Prostate gland (tissue), 2 donors: ENCODE measurements at regions not wholly inside any gene's neighbourhood (a gene's known extent, or its start where the extent isn't known, plus 50 kb on each side); places are given as distances from the start of the nearest gene placed in this dataset.

Source experiments
- DNase-seq: peaks from one replicate; pipeline ENCODE4 v3.0.0-alpha.2; 2019; ENCODE audit warnings: low spot score
- H3K27ac ChIP-seq, 2 donors: fragments of 200-600 bp; sonication (generic); 2 replicates each; pipeline ENCODE4 v1.5.1; 2017 to 2019
- H3K27me3 ChIP-seq: fragments of 200-600 bp; sonication (generic); replicated peaks from 2 replicates; pipeline ENCODE4 v1.5.1; 2019; ENCODE audit not compliant: insufficient read depth
- H3K36me3 ChIP-seq, 2 donors: fragments of 200-600 bp; sonication (generic); 1 replicate in 1 of 2; 2 replicates in 1 of 2; pipeline versions ENCODE4 v1.5.1 to v1.8.1; 2017 to 2019
- H3K4me1 ChIP-seq: fragments of 200-600 bp; sonication (generic); replicated peaks from 2 replicates; pipeline ENCODE4 v1.5.1; 2019
- H3K4me3 ChIP-seq, 2 donors: fragments of 200-600 bp; sonication (generic); 2 replicates each; pipeline ENCODE4 v1.5.1; 2017 to 2019
- H3K9me3 ChIP-seq: fragments of 200-600 bp; sonication (generic); 2 replicates; pipeline ENCODE4 v1.5.1; 2017
- POLR2A ChIP-seq: fragments of 450-650 bp; IDR thresholded peaks from one replicate; pipeline ENCODE4 v1.6.1; 2016; ENCODE audit warnings: antibody characterized with exemption, mild to moderate bottlenecking
- POLR2AphosphoS5 ChIP-seq: sonication (generic); formaldehyde crosslinking; IDR thresholded peaks from one replicate; pipeline ENCODE4 v1.6.1; 2017; ENCODE audit warnings: antibody characterized with exemption
- WGBS: methylation state at CpG from one replicate; pipeline ENCODE4 v1.1.5; 2018; 5-methylcytosine and 5-hydroxymethylcytosine counted together
- intact Hi-C: fragments of 100-400 bp; cut with DNase I; formaldehyde crosslinking; loops from one replicate; pipeline ENCODE4 v1.14.2; 2022
- TF ChIP-seq, protein P1 (sequence below), 4 experiments: fragments of 200-600 bp in 2 of 4; fragments of 450-650 bp in 2 of 4; sonication (generic) in 2 of 4; IDR thresholded peaks; 1 replicate in 3 of 4; 2 replicates in 1 of 4; pipeline ENCODE4 v1.5.1; 2016 to 2019; ENCODE audit warnings: antibody characterized with exemption in 4 of 4, mild to moderate bottlenecking in 2 of 4, moderate library complexity in 2 of 4

DNA sequence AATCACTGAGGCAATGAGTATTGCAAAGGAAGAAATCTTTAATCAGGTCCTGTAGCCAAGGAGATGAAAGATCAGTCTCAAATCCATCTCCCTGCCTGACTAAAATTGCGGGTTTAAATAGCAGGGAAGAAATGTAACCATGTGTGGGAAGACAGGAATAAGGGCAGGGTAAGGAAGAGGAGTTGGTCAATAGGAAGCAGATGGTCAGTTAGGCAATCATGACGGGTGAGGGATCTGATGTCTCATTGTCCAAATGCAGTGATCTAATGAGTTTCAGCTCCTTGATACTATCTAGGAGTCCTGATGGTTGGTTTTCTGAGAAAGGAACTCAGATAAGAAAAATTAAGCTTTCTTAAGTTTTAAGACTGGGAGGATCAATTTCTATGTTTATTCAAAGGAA lies 200.8 kb downstream of the SPATA18 start:
- no peak for DNase-seq
- Histone ChIP-seq H3K27ac (no peak overlapping the region), H3K36me3 (no peaks in the 10 kb centered on the region), H3K4me1 (no peaks in the 10 kb centered on the region), H3K9me3 (no peaks in the 10 kb centered on the region), H3K4me3 (no peak overlapping the region), H3K27me3 (no peaks in the 10 kb centered on the region)
- intact Hi-C loops, result no loop called here
- TF ChIP-seq POLR2A, result no peak
- no peak for TF ChIP-seq POLR2AphosphoS5
- TF ChIP-seq, protein P1, sequence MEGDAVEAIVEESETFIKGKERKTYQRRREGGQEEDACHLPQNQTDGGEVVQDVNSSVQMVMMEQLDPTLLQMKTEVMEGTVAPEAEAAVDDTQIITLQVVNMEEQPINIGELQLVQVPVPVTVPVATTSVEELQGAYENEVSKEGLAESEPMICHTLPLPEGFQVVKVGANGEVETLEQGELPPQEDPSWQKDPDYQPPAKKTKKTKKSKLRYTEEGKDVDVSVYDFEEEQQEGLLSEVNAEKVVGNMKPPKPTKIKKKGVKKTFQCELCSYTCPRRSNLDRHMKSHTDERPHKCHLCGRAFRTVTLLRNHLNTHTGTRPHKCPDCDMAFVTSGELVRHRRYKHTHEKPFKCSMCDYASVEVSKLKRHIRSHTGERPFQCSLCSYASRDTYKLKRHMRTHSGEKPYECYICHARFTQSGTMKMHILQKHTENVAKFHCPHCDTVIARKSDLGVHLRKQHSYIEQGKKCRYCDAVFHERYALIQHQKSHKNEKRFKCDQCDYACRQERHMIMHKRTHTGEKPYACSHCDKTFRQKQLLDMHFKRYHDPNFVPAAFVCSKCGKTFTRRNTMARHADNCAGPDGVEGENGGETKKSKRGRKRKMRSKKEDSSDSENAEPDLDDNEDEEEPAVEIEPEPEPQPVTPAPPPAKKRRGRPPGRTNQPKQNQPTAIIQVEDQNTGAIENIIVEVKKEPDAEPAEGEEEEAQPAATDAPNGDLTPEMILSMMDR (IDR thresholded peaks at IDR 0.05), result no peak
- 95% methylated on average over 2 of the region's 2 CpGs for WGBS

DNA sequence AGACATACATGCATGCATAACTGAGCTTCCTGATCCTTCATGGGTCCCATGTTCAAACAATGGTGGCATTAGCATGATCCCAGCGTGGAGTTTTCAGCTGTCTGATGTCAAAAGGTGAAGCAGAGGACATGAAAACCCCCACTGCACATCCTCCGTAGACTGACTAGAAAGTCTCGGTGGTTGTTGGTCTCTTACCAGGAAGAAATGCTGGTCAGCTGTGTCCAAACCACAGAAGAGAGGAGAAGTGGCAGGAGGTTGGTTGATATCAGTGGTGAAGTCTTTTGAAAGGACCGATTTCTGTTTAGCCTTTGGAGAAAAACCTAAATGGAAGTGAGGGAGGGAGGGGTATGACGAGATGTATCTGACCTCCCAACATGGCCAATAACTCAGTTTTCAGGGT lies 201.9 kb downstream of the SPATA18 start:
- H3K36me3 ChIP-seq, result no peaks in the 10 kb centered on the region
- no peak overlapping the region for H3K27ac ChIP-seq
- TF ChIP-seq POLR2AphosphoS5 (no peak), POLR2A (no peak)
- TF ChIP-seq, protein P1 (IDR thresholded peaks at IDR 0.05), result no peak
- DNase-seq, result no peak
- intact Hi-C loops, result no loop called here
- H3K27me3 ChIP-seq, result no peaks in the 10 kb centered on the region
- H3K9me3 ChIP-seq, result no peaks in the 10 kb centered on the region
- WGBS, result 74% methylated on average over 5 of the region's 5 CpGs
- H3K4me1 ChIP-seq, result no peaks in the 10 kb centered on the region
- H3K4me3 ChIP-seq, result no peak overlapping the region

DNA sequence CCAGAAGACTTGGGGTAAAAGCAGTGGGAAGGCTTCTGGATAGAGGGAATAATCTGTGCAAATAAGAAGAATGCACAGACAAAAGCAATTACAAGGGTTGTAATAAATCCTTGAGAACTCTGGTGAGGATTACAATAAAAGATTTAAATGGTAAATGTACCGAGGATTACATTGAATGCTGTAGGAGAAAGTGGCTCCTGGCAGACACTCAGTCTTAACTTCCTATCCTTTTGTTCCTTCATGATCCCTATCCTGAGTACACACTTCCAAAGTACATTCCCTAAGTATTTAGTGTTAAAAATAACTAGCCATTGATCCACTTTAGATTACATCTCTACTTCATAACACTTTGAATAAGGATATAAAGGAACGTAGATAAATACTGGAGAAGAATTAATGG lies 205.4 kb downstream of the SPATA18 start:
- Histone ChIP-seq H3K4me3 (no peak overlapping the region), H3K27me3 (no peaks in the 10 kb centered on the region), H3K36me3 (no peaks in the 10 kb centered on the region), H3K4me1 (no peaks in the 10 kb centered on the region), H3K27ac (no peak overlapping the region), H3K9me3 (no peaks in the 10 kb centered on the region)
- intact Hi-C loops, result no loop called here
- TF ChIP-seq POLR2A, result no peak
- TF ChIP-seq, protein P1 (IDR thresholded peaks at IDR 0.05), result no peak
- no peak for TF ChIP-seq POLR2AphosphoS5
- 31% methylated on average over 2 of the region's 2 CpGs for WGBS
- DNase-seq, result no peak

DNA sequence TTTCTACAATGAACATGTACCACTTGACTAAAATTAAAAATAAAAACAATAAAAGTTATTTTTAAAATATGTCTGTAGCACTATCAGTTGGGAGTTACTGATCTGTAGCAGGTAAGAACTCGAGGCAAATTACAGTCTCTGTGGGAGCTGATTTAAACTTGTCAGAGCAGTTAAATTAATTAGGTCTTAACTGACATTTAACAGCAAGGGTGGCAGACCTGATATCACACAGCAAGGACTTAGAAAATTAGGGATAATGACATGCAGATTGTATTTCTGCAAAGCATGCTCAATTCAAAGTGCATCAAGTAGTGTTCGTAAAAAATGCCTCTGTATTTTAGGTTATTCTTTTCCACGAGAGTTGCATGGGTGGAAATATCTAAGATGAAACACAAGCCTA lies 208.9 kb downstream of the SPATA18 start:
- WGBS, result 79% methylated on average over 3 of the region's 3 CpGs
- no peak for DNase-seq
- TF ChIP-seq POLR2AphosphoS5, result no peak
- TF ChIP-seq POLR2A, result no peak
- TF ChIP-seq, protein P1 (IDR thresholded peaks at IDR 0.05), result no peak

DNA sequence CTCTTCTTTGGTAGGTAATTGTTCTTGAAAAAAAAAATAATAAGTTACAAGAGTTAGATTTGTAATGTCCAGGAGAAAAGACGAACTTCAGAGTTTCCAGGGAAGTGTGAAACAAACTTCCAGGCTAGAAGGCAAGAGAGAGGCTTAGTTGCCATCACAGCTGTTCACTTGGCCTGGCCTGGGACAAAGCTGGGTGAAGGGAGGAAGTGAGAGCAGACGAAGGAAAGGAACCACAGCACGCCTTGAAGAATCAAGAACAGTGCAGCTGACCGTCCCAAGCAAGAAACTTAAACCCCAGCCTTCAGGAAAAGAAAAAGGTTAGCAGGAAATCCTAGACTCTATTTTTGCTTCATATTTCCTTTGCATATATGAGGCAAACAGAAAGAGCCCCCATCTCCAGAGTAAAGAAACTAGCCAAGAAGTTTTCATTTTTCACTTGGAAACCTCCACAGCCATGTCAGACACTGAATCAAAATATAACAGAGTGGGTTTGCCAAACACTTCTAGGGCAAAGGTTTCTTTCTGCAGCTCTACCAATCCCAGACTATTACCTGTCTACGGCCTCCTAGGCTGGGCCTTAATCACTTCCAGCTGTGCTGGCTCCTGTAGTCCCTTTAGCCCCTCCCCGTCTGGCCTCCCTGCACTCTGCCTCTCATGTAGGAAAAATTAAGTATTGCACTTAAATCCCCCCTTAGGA lies 209.6 kb downstream of the SPATA18 start:
- no peak for DNase-seq
- no peaks in the 10 kb centered on the region for H3K4me1 ChIP-seq
- H3K27ac ChIP-seq, result no peak overlapping the region
- no peaks in the 10 kb centered on the region for H3K36me3 ChIP-seq
- no peaks in the 10 kb centered on the region for H3K9me3 ChIP-seq
- WGBS, result 65% methylated on average over 6 of the region's 6 CpGs
- no peak overlapping the region for H3K4me3 ChIP-seq
- intact Hi-C loops, result no loop called here
- H3K27me3 ChIP-seq, result no peaks in the 10 kb centered on the region
- no peak for TF ChIP-seq POLR2A
- TF ChIP-seq, protein P1 (IDR thresholded peaks at IDR 0.05), result no peak
- no peak for TF ChIP-seq POLR2AphosphoS5

More for the DNA sequence above, 208.9 kb downstream of the SPATA18 start:
- Histone ChIP-seq H3K27ac (no peak overlapping the region), H3K4me3 (no peak overlapping the region), H3K9me3 (no peaks in the 10 kb centered on the region), H3K36me3 (no peaks in the 10 kb centered on the region), H3K4me1 (no peaks in the 10 kb centered on the region), H3K27me3 (no peaks in the 10 kb centered on the region)
- intact Hi-C loops, result no loop called here
